Activated CD8-positive, alpha-beta T cell treated with anti-CD3 and anti-CD28 coated beads for 36 hours (primary cell): ENCODE measurements at regions not wholly inside any gene's neighbourhood (a gene's known extent, or its start where the extent isn't known, plus 50 kb on each side); places are given as distances from the start of the nearest gene placed in this dataset.

Source experiments
- ATAC-seq: fragments of 200-7000 bp; cut with Tn5 transposase; one replicate; pipeline ENCODE4 v1.10.0; 2021; ENCODE audit warnings: mild to moderate bottlenecking, moderate library complexity
- CTCF ChIA-PET: fragments of 350-600 bp; sonication (Branson Sonifier 250); formaldehyde crosslinking; loops from one replicate; lab custom pipeline; 2021; ENCODE audit warnings: antibody characterized with exemption; lab: Charles Lee
- POLR2A ChIA-PET: fragments of 350-600 bp; sonication (Branson Sonifier 250); formaldehyde crosslinking; loops from one replicate; lab custom pipeline; 2021; ENCODE audit warnings: antibody characterized with exemption; lab: Charles Lee
- DNase-seq: peaks from one replicate; pipeline ENCODE4 v3.0.0-alpha.2; 2020
- H3K27ac Mint-ChIP-seq: one replicate; pipeline ENCODE4 v1.8.0; 2021; ENCODE audit warnings: mild to moderate bottlenecking, mixed read lengths
- H3K27me3 Mint-ChIP-seq: one replicate; pipeline ENCODE4 v1.8.0; 2021; ENCODE audit warnings: mixed read lengths
- H3K36me3 Mint-ChIP-seq: one replicate; pipeline ENCODE4 v1.8.0; 2021; ENCODE audit warnings: low read depth, mixed read lengths
- H3K4me1 Mint-ChIP-seq: one replicate; pipeline ENCODE4 v1.8.0; 2021; ENCODE audit warnings: low read depth, mixed read lengths
- H3K4me3 Mint-ChIP-seq: one replicate; pipeline ENCODE4 v1.8.0; 2021; ENCODE audit warnings: mild to moderate bottlenecking, moderate library complexity, mixed read lengths
- H3K9me3 Mint-ChIP-seq: one replicate; pipeline ENCODE4 v1.8.0; 2021; ENCODE audit warnings: mixed read lengths
- intact Hi-C: fragments of 100-400 bp; cut with micrococcal nuclease; formaldehyde crosslinking; loops from one replicate; pipeline ENCODE4 v1.10.0; 2022
- TF ChIP-seq, protein P1 (sequence below): fragments of 200-600 bp; IDR thresholded peaks from one replicate; pipeline ENCODE4 v1.8.0; 2022; ENCODE audit warnings: antibody characterized with exemption, mild to moderate bottlenecking

DNA sequence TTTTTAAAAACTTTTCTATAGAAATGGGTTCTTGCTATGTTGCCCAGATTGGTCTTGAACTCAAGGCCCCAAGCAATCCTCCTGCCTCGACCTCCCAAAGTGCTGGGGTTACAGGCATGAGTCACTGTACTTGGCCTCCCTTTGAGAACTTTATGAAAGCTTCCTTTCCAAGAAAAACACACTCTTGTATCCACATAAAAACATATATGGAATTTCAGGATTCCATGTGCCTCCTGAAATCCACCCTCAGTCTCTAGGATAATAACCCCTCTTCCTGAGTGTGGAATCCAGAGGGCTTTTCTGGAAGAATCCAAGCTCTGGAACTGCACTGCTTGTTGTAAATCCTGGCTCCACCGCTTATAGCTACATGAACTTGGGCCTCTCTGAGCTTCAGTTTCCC is 53.2 kb upstream of the MRTFB start:
- TF ChIP-seq, protein P1, sequence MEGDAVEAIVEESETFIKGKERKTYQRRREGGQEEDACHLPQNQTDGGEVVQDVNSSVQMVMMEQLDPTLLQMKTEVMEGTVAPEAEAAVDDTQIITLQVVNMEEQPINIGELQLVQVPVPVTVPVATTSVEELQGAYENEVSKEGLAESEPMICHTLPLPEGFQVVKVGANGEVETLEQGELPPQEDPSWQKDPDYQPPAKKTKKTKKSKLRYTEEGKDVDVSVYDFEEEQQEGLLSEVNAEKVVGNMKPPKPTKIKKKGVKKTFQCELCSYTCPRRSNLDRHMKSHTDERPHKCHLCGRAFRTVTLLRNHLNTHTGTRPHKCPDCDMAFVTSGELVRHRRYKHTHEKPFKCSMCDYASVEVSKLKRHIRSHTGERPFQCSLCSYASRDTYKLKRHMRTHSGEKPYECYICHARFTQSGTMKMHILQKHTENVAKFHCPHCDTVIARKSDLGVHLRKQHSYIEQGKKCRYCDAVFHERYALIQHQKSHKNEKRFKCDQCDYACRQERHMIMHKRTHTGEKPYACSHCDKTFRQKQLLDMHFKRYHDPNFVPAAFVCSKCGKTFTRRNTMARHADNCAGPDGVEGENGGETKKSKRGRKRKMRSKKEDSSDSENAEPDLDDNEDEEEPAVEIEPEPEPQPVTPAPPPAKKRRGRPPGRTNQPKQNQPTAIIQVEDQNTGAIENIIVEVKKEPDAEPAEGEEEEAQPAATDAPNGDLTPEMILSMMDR, result no peak
- CTCF ChIA-PET, result no interaction called here

DNA sequence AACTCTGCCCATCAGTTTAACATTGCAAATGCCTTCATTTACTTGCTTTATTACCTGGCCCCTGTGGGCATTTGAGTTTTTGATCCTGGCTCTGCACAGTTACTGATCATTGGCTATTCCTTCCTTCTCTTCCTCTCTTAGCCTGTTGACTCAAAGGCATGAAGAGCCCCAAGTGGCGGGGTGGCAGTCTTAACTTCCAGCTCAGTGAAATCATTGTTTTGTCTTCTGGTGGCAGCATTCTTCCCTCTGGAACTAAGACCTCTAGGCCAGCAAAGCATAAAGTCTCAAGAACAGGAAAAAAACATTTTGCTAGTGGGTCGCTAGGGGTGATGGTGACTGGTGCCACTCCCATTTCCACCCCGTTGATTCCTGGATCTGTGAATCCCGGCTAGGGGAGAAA is 52.3 kb upstream of the MRTFB start:
- Mint-ChIP-seq H3K27ac (no peak overlapping the region), H3K4me1 (no peaks in the 10 kb centered on the region), H3K36me3 (no peaks in the 10 kb centered on the region), H3K4me3 (no peak overlapping the region), H3K9me3 (no peaks in the 10 kb centered on the region), H3K27me3 (peaks cover 6% of the 10 kb centered on the region)
- CTCF ChIA-PET, result interaction anchor here (1.4 kb wide), 1 partner anchor 12 kb away, joined by 3 read pairs; no protein-coding TSS in a partner anchor
- TF ChIP-seq, protein P1, result no peak
- intact Hi-C loops, result no loop called here
- POLR2A ChIA-PET, result interaction anchor here (0.7 kb wide), 1 partner anchor 83 kb away, joined by 3 read pairs; no protein-coding TSS in a partner anchor
- ATAC-seq, result no peak
- DNase-seq, result no peak

More for the DNA sequence above, 53.2 kb upstream of the MRTFB start:
- intact Hi-C loops, result no loop called here
- ATAC-seq (no peak), DNase-seq (no peak)
- H3K9me3 Mint-ChIP-seq, result no peaks in the 10 kb centered on the region
- no peaks in the 10 kb centered on the region for H3K36me3 Mint-ChIP-seq
- no peak overlapping the region for H3K27ac Mint-ChIP-seq
- H3K4me3 Mint-ChIP-seq, result no peak overlapping the region
- H3K27me3 Mint-ChIP-seq, result peaks cover 6% of the 10 kb centered on the region
- POLR2A ChIA-PET, result no interaction called here
- H3K4me1 Mint-ChIP-seq, result no peaks in the 10 kb centered on the region

DNA sequence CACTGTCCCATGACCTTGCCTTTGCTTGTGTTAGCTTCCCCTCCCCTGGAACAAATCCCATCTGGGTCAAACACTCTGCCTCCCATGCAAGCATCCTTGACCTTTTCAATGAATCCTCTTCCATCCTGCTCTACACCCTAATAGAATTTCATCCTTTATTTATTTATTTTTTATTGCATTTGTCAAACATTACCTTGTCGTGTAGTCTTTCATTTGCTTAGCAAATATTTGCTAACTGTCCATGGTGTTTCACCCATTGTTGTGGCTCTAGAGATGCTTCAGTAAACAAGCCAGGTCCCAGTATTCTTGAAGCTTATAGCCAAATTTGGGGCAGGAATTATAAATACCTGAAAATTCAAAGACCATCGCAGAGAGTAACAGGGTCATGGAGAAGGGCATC is 51.0 kb upstream of the MRTFB start:
- ChIA-PET CTCF (interaction anchor here (1.4 kb wide), 1 partner anchor 11 kb away, joined by 3 read pairs; no protein-coding TSS in a partner anchor), POLR2A (no interaction called here)
- intact Hi-C loops, result no loop called here
- Mint-ChIP-seq H3K36me3 (no peaks in the 10 kb centered on the region), H3K9me3 (no peaks in the 10 kb centered on the region), H3K27ac (no peak overlapping the region), H3K27me3 (peaks cover 5% of the 10 kb centered on the region), H3K4me3 (no peak overlapping the region), H3K4me1 (no peaks in the 10 kb centered on the region)
- TF ChIP-seq, protein P1, result no peak
- ATAC-seq (no peak), DNase-seq (no peak)
